ENCODE measurements at regions not wholly inside any gene's neighbourhood (a gene's known extent, or its start where the extent isn't known, plus 50 kb on each side); places are given as distances from the start of the nearest gene placed in this dataset.

- ChIA-PET POLR2A (no interaction called here), CTCF (no interaction called here)
- no peaks in the 10 kb centered on the region for H3K4me1 Mint-ChIP-seq
- no peak for DNase-seq
- no peaks in the 10 kb centered on the region for H3K36me3 Mint-ChIP-seq (ENCODE audit: low read depth)
- H3K4me3 Mint-ChIP-seq, result no peak overlapping the region
- no peaks in the 10 kb centered on the region for H3K27me3 Mint-ChIP-seq
- no peak overlapping the region for H3K27ac Mint-ChIP-seq
- H3K9me3 Mint-ChIP-seq, result no peaks in the 10 kb centered on the region
Observed at GRCh38 chr13:106032441-106032840, 503.0 kb downstream of the EFNB2 start.

GRCh38 chr13:106029676-106030290 is 505.7 kb downstream of the EFNB2 start:
- H3K9me3 Mint-ChIP-seq, result no peaks in the 10 kb centered on the region
- H3K4me1 Mint-ChIP-seq, result no peaks in the 10 kb centered on the region
- POLR2A ChIA-PET, result no interaction called here
- no peak overlapping the region for H3K27ac Mint-ChIP-seq
- H3K36me3 Mint-ChIP-seq (ENCODE audit: low read depth), result no peaks in the 10 kb centered on the region
- H3K27me3 Mint-ChIP-seq, result no peaks in the 10 kb centered on the region
- CTCF ChIA-PET, result no interaction called here
- H3K4me3 Mint-ChIP-seq, result no peak overlapping the region
- no peak for DNase-seq

- H3K4me3 Mint-ChIP-seq, result no peak overlapping the region
- H3K9me3 Mint-ChIP-seq, result no peaks in the 10 kb centered on the region
- ChIA-PET POLR2A (no interaction called here), CTCF (no interaction called here)
- H3K27me3 Mint-ChIP-seq, result no peaks in the 10 kb centered on the region
- no peak for DNase-seq
- H3K36me3 Mint-ChIP-seq (ENCODE audit: low read depth), result no peaks in the 10 kb centered on the region
- H3K4me1 Mint-ChIP-seq, result no peaks in the 10 kb centered on the region
- no peak overlapping the region for H3K27ac Mint-ChIP-seq
Observed at GRCh38 chr13:106028911-106029310, 506.6 kb downstream of the EFNB2 start.

GRCh38 chr13:106011600-106011999 is 523.9 kb downstream of the EFNB2 start:
- Mint-ChIP-seq H3K36me3 (ENCODE audit: low read depth) (no peaks in the 10 kb centered on the region), H3K9me3 (peaks cover 2% of the 10 kb centered on the region), H3K4me1 (no peaks in the 10 kb centered on the region), H3K27me3 (no peaks in the 10 kb centered on the region), H3K27ac (no peak overlapping the region), H3K4me3 (no peak overlapping the region)
- ChIA-PET POLR2A (no interaction called here), CTCF (no interaction called here)
- DNase-seq, result no peak

- H3K27ac Mint-ChIP-seq, result no peak overlapping the region
- ChIA-PET CTCF (no interaction called here), POLR2A (no interaction called here)
- H3K27me3 Mint-ChIP-seq, result no peaks in the 10 kb centered on the region
- H3K9me3 Mint-ChIP-seq, result peaks cover 2% of the 10 kb centered on the region
- no peaks in the 10 kb centered on the region for H3K4me1 Mint-ChIP-seq
- H3K4me3 Mint-ChIP-seq, result no peak overlapping the region
- H3K36me3 Mint-ChIP-seq (ENCODE audit: low read depth), result no peaks in the 10 kb centered on the region
- DNase-seq, result no peak
Observed at GRCh38 chr13:106010836-106011235, 524.6 kb downstream of the EFNB2 start.

- ChIA-PET CTCF (no interaction called here), POLR2A (no interaction called here)
- H3K36me3 Mint-ChIP-seq (ENCODE audit: low read depth), result no peaks in the 10 kb centered on the region
- H3K27me3 Mint-ChIP-seq, result no peaks in the 10 kb centered on the region
- DNase-seq, result no peak
- H3K27ac Mint-ChIP-seq, result no peak overlapping the region
- no peaks in the 10 kb centered on the region for H3K4me1 Mint-ChIP-seq
- H3K4me3 Mint-ChIP-seq, result no peak overlapping the region
- peaks cover 2% of the 10 kb centered on the region for H3K9me3 Mint-ChIP-seq
Observed at GRCh38 chr13:106008540-106008939, 526.9 kb downstream of the EFNB2 start.

- H3K4me1 Mint-ChIP-seq, result no peaks in the 10 kb centered on the region
- ChIA-PET CTCF (no interaction called here), POLR2A (no interaction called here)
- no peaks in the 10 kb centered on the region for H3K36me3 Mint-ChIP-seq (ENCODE audit: low read depth)
- no peaks in the 10 kb centered on the region for H3K27me3 Mint-ChIP-seq
- no peak for DNase-seq
- peaks cover 2% of the 10 kb centered on the region for H3K9me3 Mint-ChIP-seq
- no peak overlapping the region for H3K4me3 Mint-ChIP-seq
- no peak overlapping the region for H3K27ac Mint-ChIP-seq
Observed at GRCh38 chr13:106007156-106007555, 528.3 kb downstream of the EFNB2 start.

- Mint-ChIP-seq H3K9me3 (peaks cover 5% of the 10 kb centered on the region), H3K4me3 (no peak overlapping the region), H3K4me1 (no peaks in the 10 kb centered on the region), H3K27me3 (no peaks in the 10 kb centered on the region), H3K27ac (no peak overlapping the region), H3K36me3 (ENCODE audit: low read depth) (no peaks in the 10 kb centered on the region)
- DNase-seq, result no peak
- POLR2A ChIA-PET, result no interaction called here
- CTCF ChIA-PET, result no interaction called here
Observed at GRCh38 chr13:106003651-106004050, 531.8 kb downstream of the EFNB2 start.

- DNase-seq, result no peak
- no peaks in the 10 kb centered on the region for H3K36me3 Mint-ChIP-seq (ENCODE audit: low read depth)
- no peaks in the 10 kb centered on the region for H3K27me3 Mint-ChIP-seq
- no peaks in the 10 kb centered on the region for H3K4me1 Mint-ChIP-seq
- peaks cover 6% of the 10 kb centered on the region for H3K9me3 Mint-ChIP-seq
- H3K4me3 Mint-ChIP-seq, result no peak overlapping the region
- ChIA-PET CTCF (no interaction called here), POLR2A (no interaction called here)
- no peak overlapping the region for H3K27ac Mint-ChIP-seq
Observed at GRCh38 chr13:106001443-106001842, 534.0 kb downstream of the EFNB2 start.

GRCh38 chr13:105997581-105998550 is 537.6 kb downstream of the EFNB2 start:
- ChIA-PET POLR2A (no interaction called here), CTCF (no interaction called here)
- Mint-ChIP-seq H3K4me1 (no peaks in the 10 kb centered on the region), H3K4me3 (no peak overlapping the region), H3K27me3 (no peaks in the 10 kb centered on the region), H3K9me3 (peaks cover 6% of the 10 kb centered on the region), H3K36me3 (ENCODE audit: low read depth) (no peaks in the 10 kb centered on the region), H3K27ac (no peak overlapping the region)
- DNase-seq, result no peak

- H3K9me3 Mint-ChIP-seq, result peaks cover 6% of the 10 kb centered on the region
- H3K4me1 Mint-ChIP-seq, result no peaks in the 10 kb centered on the region
- POLR2A ChIA-PET, result no interaction called here
Observed at GRCh38 chr13:105996391-105997025, 539.0 kb downstream of the EFNB2 start.

GRCh38 chr13:105994340-105994739 is 541.1 kb downstream of the EFNB2 start:
- H3K27me3 Mint-ChIP-seq, result no peaks in the 10 kb centered on the region
- H3K9me3 Mint-ChIP-seq, result peaks cover 6% of the 10 kb centered on the region
- POLR2A ChIA-PET, result no interaction called here

More at GRCh38 chr13:105996391-105997025, 539.0 kb downstream of the EFNB2 start:
- DNase-seq, result no peak
- no peak overlapping the region for H3K4me3 Mint-ChIP-seq
- CTCF ChIA-PET, result no interaction called here
- H3K27me3 Mint-ChIP-seq, result no peaks in the 10 kb centered on the region
- no peaks in the 10 kb centered on the region for H3K36me3 Mint-ChIP-seq (ENCODE audit: low read depth)
- H3K27ac Mint-ChIP-seq, result no peak overlapping the region

GRCh38 chr13:105991622-105992277 is 543.7 kb downstream of the EFNB2 start:
- Mint-ChIP-seq H3K4me3 (no peak overlapping the region), H3K9me3 (no peaks in the 10 kb centered on the region), H3K4me1 (no peaks in the 10 kb centered on the region), H3K36me3 (ENCODE audit: low read depth) (no peaks in the 10 kb centered on the region), H3K27ac (no peak overlapping the region), H3K27me3 (no peaks in the 10 kb centered on the region)
- ChIA-PET CTCF (no interaction called here), POLR2A (no interaction called here)
- no peak for DNase-seq

More at GRCh38 chr13:105994340-105994739, 541.1 kb downstream of the EFNB2 start:
- no peak for DNase-seq
- CTCF ChIA-PET, result no interaction called here
- Mint-ChIP-seq H3K36me3 (ENCODE audit: low read depth) (no peaks in the 10 kb centered on the region), H3K27ac (no peak overlapping the region), H3K4me1 (no peaks in the 10 kb centered on the region), H3K4me3 (no peak overlapping the region)
